ENCODE measurements at regions not wholly inside any gene's neighbourhood (a gene's known extent, or its start where the extent isn't known, plus 50 kb on each side); places are given as distances from the start of the nearest gene placed in this dataset.

DNA sequence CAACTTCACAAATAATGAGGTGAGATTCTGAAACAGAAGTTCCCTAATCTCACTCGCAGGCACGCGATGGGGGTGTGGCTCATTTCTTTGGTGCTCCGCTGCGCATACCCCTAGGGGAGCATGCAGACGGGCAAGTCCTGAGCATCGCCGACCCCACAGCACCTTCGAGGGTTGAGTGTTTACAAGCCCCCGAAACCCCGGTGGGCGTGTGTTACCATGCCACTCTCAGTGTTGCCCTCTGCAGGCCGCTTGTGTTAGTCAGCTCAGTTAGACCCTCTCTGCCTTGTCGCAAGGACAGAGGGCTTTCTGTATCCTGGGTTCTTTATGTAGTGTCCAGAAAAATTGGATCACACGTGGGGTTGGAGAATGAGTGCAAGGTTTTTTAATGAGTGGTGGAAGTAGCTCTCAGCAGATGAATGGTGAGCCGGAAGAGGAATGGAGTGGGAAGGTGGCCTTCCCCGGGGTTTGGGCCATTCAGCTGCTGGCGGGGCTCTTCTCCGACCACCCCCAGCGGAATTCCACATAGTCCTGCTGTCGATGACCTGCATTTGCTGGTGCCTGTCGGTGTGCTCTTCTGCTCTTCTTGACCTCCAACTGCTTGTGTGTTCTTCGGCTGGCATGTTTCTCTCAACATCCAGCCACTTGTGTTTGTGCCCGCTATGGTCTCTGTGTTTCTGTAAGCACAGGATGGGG, 191.3 kb downstream of the RPRM start:
- TF ChIP-seq, protein P1, sequence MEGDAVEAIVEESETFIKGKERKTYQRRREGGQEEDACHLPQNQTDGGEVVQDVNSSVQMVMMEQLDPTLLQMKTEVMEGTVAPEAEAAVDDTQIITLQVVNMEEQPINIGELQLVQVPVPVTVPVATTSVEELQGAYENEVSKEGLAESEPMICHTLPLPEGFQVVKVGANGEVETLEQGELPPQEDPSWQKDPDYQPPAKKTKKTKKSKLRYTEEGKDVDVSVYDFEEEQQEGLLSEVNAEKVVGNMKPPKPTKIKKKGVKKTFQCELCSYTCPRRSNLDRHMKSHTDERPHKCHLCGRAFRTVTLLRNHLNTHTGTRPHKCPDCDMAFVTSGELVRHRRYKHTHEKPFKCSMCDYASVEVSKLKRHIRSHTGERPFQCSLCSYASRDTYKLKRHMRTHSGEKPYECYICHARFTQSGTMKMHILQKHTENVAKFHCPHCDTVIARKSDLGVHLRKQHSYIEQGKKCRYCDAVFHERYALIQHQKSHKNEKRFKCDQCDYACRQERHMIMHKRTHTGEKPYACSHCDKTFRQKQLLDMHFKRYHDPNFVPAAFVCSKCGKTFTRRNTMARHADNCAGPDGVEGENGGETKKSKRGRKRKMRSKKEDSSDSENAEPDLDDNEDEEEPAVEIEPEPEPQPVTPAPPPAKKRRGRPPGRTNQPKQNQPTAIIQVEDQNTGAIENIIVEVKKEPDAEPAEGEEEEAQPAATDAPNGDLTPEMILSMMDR (IDR thresholded peaks at IDR 0.05): no peak
- TF ChIP-seq ZFX (IDR thresholded peaks at IDR 0.05; ENCODE audit: borderline replicate concordance): no peak

All from 22Rv1 (cell line).